ENCODE measurements at regions not wholly inside any gene's neighbourhood (a gene's known extent, or its start where the extent isn't known, plus 50 kb on each side); places are given as distances from the start of the nearest gene placed in this dataset.

DNA sequence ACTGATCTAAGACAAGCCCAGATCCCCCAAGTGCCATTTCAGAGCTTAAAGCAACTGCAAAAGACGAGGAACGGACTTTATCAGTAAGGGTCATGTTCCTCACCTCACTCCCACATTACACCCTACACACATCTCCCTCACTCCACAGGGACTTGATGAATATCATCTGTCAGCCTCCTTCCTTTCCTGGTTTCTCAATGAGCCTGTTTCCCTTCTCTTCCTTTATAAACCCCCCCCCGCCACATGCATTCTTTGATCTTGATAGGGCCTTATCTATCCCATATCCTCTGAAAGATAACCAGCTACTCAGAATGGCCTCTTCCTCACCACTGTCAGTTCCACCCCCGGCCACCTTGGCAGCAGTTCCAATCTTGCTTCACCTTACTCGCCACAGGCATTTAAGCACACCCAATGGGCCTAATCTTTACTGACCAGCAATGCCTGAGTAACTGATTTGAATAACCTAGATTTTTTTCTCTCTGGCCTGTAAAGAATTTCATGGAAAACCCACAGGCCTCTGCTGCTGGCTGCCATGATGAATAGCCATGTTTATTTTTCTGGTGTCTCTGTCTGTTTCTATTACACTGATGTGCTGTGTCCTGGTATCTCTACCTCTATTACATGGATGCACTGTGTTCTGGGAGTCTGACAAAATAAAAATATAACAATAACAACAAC, 138.7 kb downstream of the PHLDA1 start (continued):
- TF ChIP-seq, protein P1, sequence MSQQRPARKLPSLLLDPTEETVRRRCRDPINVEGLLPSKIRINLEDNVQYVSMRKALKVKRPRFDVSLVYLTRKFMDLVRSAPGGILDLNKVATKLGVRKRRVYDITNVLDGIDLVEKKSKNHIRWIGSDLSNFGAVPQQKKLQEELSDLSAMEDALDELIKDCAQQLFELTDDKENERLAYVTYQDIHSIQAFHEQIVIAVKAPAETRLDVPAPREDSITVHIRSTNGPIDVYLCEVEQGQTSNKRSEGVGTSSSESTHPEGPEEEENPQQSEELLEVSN (IDR thresholded peaks at IDR 0.05; ENCODE audit: borderline replicate concordance in 1 of 2, extremely low read depth in 1 of 2, insufficient read depth in 1 of 2, insufficient read length in 1 of 2, low read depth in 1 of 2, low read length in 1 of 2, poor library complexity in 1 of 2, severe bottlenecking in 1 of 2), result no peak
- TF ChIP-seq SMAD4 (CRISPR knock-in tag; conservative IDR thresholded peaks at IDR 0.05), result peak; percentile 96
- TF ChIP-seq RBM25 (IDR thresholded peaks at IDR 0.05; ENCODE audit: low read depth, low read length, severe bottlenecking), result no peak
- TF ChIP-seq, protein P2, sequence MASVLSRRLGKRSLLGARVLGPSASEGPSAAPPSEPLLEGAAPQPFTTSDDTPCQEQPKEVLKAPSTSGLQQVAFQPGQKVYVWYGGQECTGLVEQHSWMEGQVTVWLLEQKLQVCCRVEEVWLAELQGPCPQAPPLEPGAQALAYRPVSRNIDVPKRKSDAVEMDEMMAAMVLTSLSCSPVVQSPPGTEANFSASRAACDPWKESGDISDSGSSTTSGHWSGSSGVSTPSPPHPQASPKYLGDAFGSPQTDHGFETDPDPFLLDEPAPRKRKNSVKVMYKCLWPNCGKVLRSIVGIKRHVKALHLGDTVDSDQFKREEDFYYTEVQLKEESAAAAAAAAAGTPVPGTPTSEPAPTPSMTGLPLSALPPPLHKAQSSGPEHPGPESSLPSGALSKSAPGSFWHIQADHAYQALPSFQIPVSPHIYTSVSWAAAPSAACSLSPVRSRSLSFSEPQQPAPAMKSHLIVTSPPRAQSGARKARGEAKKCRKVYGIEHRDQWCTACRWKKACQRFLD (CRISPR knock-in tag; IDR thresholded peaks at IDR 0.05), result peak; percentile 99
- TF ChIP-seq ZNF134 (CRISPR knock-in tag; conservative IDR thresholded peaks at IDR 0.05), result 0 out of 2 replicates have a peak, but pooled peaks have one; percentile 27
- TF ChIP-seq, protein P3, sequence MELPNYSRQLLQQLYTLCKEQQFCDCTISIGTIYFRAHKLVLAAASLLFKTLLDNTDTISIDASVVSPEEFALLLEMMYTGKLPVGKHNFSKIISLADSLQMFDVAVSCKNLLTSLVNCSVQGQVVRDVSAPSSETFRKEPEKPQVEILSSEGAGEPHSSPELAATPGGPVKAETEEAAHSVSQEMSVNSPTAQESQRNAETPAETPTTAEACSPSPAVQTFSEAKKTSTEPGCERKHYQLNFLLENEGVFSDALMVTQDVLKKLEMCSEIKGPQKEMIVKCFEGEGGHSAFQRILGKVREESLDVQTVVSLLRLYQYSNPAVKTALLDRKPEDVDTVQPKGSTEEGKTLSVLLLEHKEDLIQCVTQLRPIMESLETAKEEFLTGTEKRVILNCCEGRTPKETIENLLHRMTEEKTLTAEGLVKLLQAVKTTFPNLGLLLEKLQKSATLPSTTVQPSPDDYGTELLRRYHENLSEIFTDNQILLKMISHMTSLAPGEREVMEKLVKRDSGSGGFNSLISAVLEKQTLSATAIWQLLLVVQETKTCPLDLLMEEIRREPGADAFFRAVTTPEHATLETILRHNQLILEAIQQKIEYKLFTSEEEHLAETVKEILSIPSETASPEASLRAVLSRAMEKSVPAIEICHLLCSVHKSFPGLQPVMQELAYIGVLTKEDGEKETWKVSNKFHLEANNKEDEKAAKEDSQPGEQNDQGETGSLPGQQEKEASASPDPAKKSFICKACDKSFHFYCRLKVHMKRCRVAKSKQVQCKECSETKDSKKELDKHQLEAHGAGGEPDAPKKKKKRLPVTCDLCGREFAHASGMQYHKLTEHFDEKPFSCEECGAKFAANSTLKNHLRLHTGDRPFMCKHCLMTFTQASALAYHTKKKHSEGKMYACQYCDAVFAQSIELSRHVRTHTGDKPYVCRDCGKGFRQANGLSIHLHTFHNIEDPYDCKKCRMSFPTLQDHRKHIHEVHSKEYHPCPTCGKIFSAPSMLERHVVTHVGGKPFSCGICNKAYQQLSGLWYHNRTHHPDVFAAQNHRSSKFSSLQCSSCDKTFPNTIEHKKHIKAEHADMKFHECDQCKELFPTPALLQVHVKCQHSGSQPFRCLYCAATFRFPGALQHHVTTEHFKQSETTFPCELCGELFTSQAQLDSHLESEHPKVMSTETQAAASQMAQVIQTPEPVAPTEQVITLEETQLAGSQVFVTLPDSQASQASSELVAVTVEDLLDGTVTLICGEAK (IDR thresholded peaks at IDR 0.05), result 0 out of 2 replicates have a peak, but pooled peaks have one; percentile 43
- TF ChIP-seq, protein P3 (CRISPR knock-in tag; IDR thresholded peaks at IDR 0.05), result no peak
- TF ChIP-seq SRSF3 (IDR thresholded peaks at IDR 0.05; ENCODE audit: insufficient read depth, low read length), result no peak
- no peak for TF ChIP-seq SRSF9 (IDR thresholded peaks at IDR 0.05; ENCODE audit: borderline replicate concordance, low read depth, low read length)
- TF ChIP-seq YBX1 (IDR thresholded peaks at IDR 0.05), result no peak
- no peak for TF ChIP-seq MCM2 (IDR thresholded peaks at IDR 0.05; ENCODE audit: low read depth)
- peak; percentile 96 for TF ChIP-seq SOX6 (IDR thresholded peaks at IDR 0.05)
- TF ChIP-seq ZC3H8 (IDR thresholded peaks at IDR 0.05), result no peak
- TF ChIP-seq, protein P4, sequence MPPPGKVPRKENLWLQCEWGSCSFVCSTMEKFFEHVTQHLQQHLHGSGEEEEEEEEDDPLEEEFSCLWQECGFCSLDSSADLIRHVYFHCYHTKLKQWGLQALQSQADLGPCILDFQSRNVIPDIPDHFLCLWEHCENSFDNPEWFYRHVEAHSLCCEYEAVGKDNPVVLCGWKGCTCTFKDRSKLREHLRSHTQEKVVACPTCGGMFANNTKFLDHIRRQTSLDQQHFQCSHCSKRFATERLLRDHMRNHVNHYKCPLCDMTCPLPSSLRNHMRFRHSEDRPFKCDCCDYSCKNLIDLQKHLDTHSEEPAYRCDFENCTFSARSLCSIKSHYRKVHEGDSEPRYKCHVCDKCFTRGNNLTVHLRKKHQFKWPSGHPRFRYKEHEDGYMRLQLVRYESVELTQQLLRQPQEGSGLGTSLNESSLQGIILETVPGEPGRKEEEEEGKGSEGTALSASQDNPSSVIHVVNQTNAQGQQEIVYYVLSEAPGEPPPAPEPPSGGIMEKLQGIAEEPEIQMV (tag; conservative IDR thresholded peaks at IDR 0.05; ENCODE audit: low read depth), result no peak
- TF ChIP-seq CHD1 (IDR thresholded peaks at IDR 0.05; ENCODE audit: low read length), result no peak
